GM23338 (cell line): ENCODE measurements at regions not wholly inside any gene's neighbourhood (a gene's known extent, or its start where the extent isn't known, plus 50 kb on each side); places are given as distances from the start of the nearest gene placed in this dataset.

Source experiments
- ATAC-seq: fragments of 200-7000 bp; cut with Tn5 transposase; 3 replicates; pipeline ENCODE4 v1.9.1; 2020
- DNase-seq: peaks from one replicate; pipeline ENCODE4 v3.0.0-alpha.2; 2015; ENCODE audit warnings: low spot score
- H2AFZ ChIP-seq: fragments of 200-600 bp; sonication (generic); 2 replicates; pipeline ENCODE4 v1.8.0; 2016; ENCODE audit warnings: antibody characterized with exemption, mild to moderate bottlenecking, moderate library complexity
- H3F3A ChIP-seq: fragments of 200-600 bp; sonication (generic); replicated peaks from 2 replicates; pipeline ENCODE4 v1.8.0; 2017; ENCODE audit warnings: antibody characterized with exemption, mixed run types, low read depth
- H3K27ac ChIP-seq: fragments of 200-600 bp; sonication (generic); 2 replicates; pipeline ENCODE4 v1.6.1; 2016; ENCODE audit warnings: low read depth
- H3K27me3 ChIP-seq: fragments of 200-600 bp; sonication (generic); 2 replicates; pipeline ENCODE4 v1.8.0; 2016; ENCODE audit warnings: mild to moderate bottlenecking, mixed run types, moderate library complexity; ENCODE audit not compliant: insufficient read depth
- H3K36me3 ChIP-seq: fragments of 200-600 bp; sonication (generic); 2 replicates; pipeline ENCODE4 v1.8.0; 2016; ENCODE audit warnings: mild to moderate bottlenecking; ENCODE audit not compliant: insufficient read depth
- H3K4me1 ChIP-seq: fragments of 200-600 bp; sonication (generic); 2 replicates; pipeline ENCODE4 v1.8.0; 2016; ENCODE audit warnings: mild to moderate bottlenecking, moderate library complexity; ENCODE audit not compliant: insufficient read depth
- H3K4me2 ChIP-seq: fragments of 200-600 bp; sonication (generic); 2 replicates; pipeline ENCODE4 v1.7.1; 2017; ENCODE audit warnings: mixed run types
- H3K4me3 ChIP-seq: fragments of 200-600 bp; sonication (generic); 2 replicates; pipeline ENCODE4 v1.6.1; 2016; ENCODE audit warnings: mixed run types
- H3K79me2 ChIP-seq: fragments of 200-600 bp; sonication (generic); replicated peaks from 2 replicates; pipeline ENCODE4 v1.8.0; 2017; ENCODE audit warnings: mild to moderate bottlenecking; ENCODE audit not compliant: insufficient read depth
- H3K9me2 ChIP-seq: fragments of 200-600 bp; sonication (generic); 2 replicates; pipeline ENCODE4 v1.8.0; 2017; ENCODE audit not compliant: insufficient read depth
- H4K20me1 ChIP-seq: fragments of 200-600 bp; sonication (generic); replicated peaks from 2 replicates; pipeline ENCODE4 v1.8.0; 2017; ENCODE audit warnings: mild to moderate bottlenecking; ENCODE audit not compliant: insufficient read depth
- H3K27ac Mint-ChIP-seq: 2 replicates; pipeline ENCODE4 v1.8.0; 2020; ENCODE audit warnings: inconsistent platforms, mild to moderate bottlenecking, moderate library complexity, mixed read lengths
- H3K27me3 Mint-ChIP-seq: 3 replicates; pipeline ENCODE4 v1.8.0; 2022; ENCODE audit warnings: low read depth, mild to moderate bottlenecking, moderate library complexity, mixed read lengths, inconsistent platforms; ENCODE audit not compliant: insufficient read depth, poor library complexity
- H3K36me3 Mint-ChIP-seq: 3 replicates; pipeline ENCODE4 v1.8.0; 2021; ENCODE audit warnings: low read depth, mild to moderate bottlenecking, inconsistent platforms, moderate library complexity, mixed read lengths
- H3K4me1 Mint-ChIP-seq: 3 replicates; pipeline ENCODE4 v1.8.0; 2020; ENCODE audit warnings: mild to moderate bottlenecking, inconsistent platforms, mixed read lengths
- H3K4me3 Mint-ChIP-seq: 3 replicates; pipeline ENCODE4 v1.8.0; 2021; ENCODE audit warnings: moderate library complexity, mild to moderate bottlenecking, inconsistent platforms, mixed read lengths
- H3K9me3 Mint-ChIP-seq: 3 replicates; pipeline ENCODE4 v1.8.0; 2020; ENCODE audit warnings: moderate library complexity, mild to moderate bottlenecking, inconsistent platforms, mixed read lengths
- CTCF ChIP-seq, 2 experiments: fragments of 200-600 bp in 1 of 2; sonication (generic) in 1 of 2; conservative IDR thresholded peaks; 2 replicates each; pipeline versions ENCODE4 v1.5.1 to v1.6.1; 2016 to 2017; ENCODE audit warnings: antibody characterized with exemption in 2 of 2, low read depth in 2 of 2, mild to moderate bottlenecking in 2 of 2, moderate library complexity in 1 of 2
- EZH2phosphoT487 ChIP-seq: fragments of 200-600 bp; sonication (generic); IDR thresholded peaks from one replicate; pipeline ENCODE4 v1.8.1; 2018; ENCODE audit warnings: antibody characterized with exemption; ENCODE audit not compliant: unreplicated experiment
- JUNB ChIP-seq: IDR thresholded peaks from one replicate; pipeline ENCODE4 v1.6.1; 2016; ENCODE audit warnings: antibody characterized with exemption; ENCODE audit not compliant: unreplicated experiment
- NANOG ChIP-seq: IDR thresholded peaks from 2 replicates; pipeline ENCODE4 v1.6.1; 2016; ENCODE audit warnings: antibody characterized with exemption, borderline replicate concordance
- ZNF114 ChIP-seq: fragments of 250-450 bp; sonication (Bioruptor Pico); IDR thresholded peaks from 2 replicates; pipeline ENCODE4 v1.5.0; 2020; ENCODE audit warnings: mild to moderate bottlenecking, moderate library complexity
- ZNF331 ChIP-seq: fragments of 250-450 bp; sonication (Bioruptor Pico); IDR thresholded peaks from 2 replicates; pipeline ENCODE4 v1.5.0; 2020; ENCODE audit warnings: low read depth, mild to moderate bottlenecking, moderate library complexity
- TF ChIP-seq, protein P1 (sequence below): fragments of 250-450 bp; sonication (Bioruptor Pico); IDR thresholded peaks from 2 replicates; pipeline ENCODE4 v1.5.0; 2020; ENCODE audit warnings: mild to moderate bottlenecking, moderate library complexity

GRCh38 chr6:12557765-12558164 is 158.8 kb upstream of the PHACTR1 start (continued):
- TF ChIP-seq, protein P1, sequence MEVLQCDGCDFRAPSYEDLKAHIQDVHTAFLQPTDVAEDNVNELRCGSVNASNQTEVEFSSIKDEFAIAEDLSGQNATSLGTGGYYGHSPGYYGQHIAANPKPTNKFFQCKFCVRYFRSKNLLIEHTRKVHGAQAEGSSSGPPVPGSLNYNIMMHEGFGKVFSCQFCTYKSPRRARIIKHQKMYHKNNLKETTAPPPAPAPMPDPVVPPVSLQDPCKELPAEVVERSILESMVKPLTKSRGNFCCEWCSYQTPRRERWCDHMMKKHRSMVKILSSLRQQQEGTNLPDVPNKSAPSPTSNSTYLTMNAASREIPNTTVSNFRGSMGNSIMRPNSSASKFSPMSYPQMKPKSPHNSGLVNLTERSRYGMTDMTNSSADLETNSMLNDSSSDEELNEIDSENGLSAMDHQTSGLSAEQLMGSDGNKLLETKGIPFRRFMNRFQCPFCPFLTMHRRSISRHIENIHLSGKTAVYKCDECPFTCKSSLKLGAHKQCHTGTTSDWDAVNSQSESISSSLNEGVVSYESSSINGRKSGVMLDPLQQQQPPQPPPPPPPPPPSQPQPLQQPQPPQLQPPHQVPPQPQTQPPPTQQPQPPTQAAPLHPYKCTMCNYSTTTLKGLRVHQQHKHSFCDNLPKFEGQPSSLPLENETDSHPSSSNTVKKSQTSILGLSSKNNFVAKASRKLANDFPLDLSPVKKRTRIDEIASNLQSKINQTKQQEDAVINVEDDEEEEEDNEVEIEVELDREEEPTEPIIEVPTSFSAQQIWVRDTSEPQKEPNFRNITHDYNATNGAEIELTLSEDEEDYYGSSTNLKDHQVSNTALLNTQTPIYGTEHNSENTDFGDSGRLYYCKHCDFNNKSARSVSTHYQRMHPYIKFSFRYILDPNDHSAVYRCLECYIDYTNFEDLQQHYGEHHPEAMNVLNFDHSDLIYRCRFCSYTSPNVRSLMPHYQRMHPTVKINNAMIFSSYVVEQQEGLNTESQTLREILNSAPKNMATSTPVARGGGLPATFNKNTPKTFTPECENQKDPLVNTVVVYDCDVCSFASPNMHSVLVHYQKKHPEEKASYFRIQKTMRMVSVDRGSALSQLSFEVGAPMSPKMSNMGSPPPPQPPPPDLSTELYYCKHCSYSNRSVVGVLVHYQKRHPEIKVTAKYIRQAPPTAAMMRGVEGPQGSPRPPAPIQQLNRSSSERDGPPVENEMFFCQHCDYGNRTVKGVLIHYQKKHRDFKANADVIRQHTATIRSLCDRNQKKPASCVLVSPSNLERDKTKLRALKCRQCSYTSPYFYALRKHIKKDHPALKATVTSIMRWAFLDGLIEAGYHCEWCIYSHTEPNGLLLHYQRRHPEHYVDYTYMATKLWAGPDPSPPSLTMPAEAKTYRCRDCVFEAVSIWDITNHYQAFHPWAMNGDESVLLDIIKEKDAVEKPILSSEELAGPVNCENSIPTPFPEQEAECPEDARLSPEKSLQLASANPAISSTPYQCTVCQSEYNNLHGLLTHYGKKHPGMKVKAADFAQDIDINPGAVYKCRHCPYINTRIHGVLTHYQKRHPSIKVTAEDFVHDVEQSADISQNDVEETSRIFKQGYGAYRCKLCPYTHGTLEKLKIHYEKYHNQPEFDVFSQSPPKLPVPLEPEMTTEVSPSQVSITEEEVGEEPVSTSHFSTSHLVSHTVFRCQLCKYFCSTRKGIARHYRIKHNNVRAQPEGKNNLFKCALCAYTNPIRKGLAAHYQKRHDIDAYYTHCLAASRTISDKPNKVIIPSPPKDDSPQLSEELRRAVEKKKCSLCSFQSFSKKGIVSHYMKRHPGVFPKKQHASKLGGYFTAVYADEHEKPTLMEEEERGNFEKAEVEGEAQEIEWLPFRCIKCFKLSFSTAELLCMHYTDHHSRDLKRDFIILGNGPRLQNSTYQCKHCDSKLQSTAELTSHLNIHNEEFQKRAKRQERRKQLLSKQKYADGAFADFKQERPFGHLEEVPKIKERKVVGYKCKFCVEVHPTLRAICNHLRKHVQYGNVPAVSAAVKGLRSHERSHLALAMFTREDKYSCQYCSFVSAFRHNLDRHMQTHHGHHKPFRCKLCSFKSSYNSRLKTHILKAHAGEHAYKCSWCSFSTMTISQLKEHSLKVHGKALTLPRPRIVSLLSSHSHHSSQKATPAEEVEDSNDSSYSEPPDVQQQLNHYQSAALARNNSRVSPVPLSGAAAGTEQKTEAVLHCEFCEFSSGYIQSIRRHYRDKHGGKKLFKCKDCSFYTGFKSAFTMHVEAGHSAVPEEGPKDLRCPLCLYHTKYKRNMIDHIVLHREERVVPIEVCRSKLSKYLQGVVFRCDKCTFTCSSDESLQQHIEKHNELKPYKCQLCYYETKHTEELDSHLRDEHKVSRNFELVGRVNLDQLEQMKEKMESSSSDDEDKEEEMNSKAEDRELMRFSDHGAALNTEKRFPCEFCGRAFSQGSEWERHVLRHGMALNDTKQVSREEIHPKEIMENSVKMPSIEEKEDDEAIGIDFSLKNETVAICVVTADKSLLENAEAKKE (CRISPR knock-in tag): no peak
- no peak for TF ChIP-seq ZNF114
- no peak for TF ChIP-seq ZNF331 (CRISPR knock-in tag)
- no peak for TF ChIP-seq JUNB
- TF ChIP-seq EZH2phosphoT487: no peak
- TF ChIP-seq CTCF (conservative IDR thresholded peaks at IDR 0.05; ENCODE audit: low read depth in 2 of 2): no peak

- H3K79me2 ChIP-seq: no peaks in the 10 kb centered on the region
- no peak for ATAC-seq
- no peak overlapping the region for H2AFZ ChIP-seq
- Mint-ChIP-seq H3K4me1 (no peaks in the 10 kb centered on the region; the same call in 2 of the 3 replicates), H3K27me3 (no peaks in the 10 kb centered on the region), H3K9me3 (peaks cover 21% of the 10 kb centered on the region), H3K4me3 (no peak overlapping the region), H3K36me3 (no peaks in the 10 kb centered on the region), H3K27ac (no peak overlapping the region)
- no peak for DNase-seq
- no peaks in the 10 kb centered on the region for H3F3A ChIP-seq
- no peak overlapping the region for H3K27ac ChIP-seq
- no peak overlapping the region for H3K4me3 ChIP-seq
- H3K4me2 ChIP-seq: no peak overlapping the region
- H3K36me3 ChIP-seq: no peaks in the 10 kb centered on the region
- 0 out of 2 replicates have a peak, but pooled peaks cover 8% of the 10 kb centered on the region for H3K9me2 ChIP-seq
- H3K27me3 ChIP-seq: no peaks in the 10 kb centered on the region
- no peaks in the 10 kb centered on the region for H3K4me1 ChIP-seq
- TF ChIP-seq NANOG: no peak
- H4K20me1 ChIP-seq: no peaks in the 10 kb centered on the region
Observed at GRCh38 chr6:12560315-12560714, 156.3 kb upstream of the PHACTR1 start.
